ENCODE measurements at regions not wholly inside any gene's neighbourhood (a gene's known extent, or its start where the extent isn't known, plus 50 kb on each side); places are given as distances from the start of the nearest gene placed in this dataset.

GRCh38 chr3:72113564-72113963 lies 328.6 kb upstream of the PROK2 start:
- peaks cover 12% of the 10 kb centered on the region for H3K27me3 Mint-ChIP-seq (ENCODE audit: low read depth, poor library complexity)
- H3K4me1 Mint-ChIP-seq, result peaks cover 5% of the 10 kb centered on the region
- H3K27ac Mint-ChIP-seq, result no peak overlapping the region
- no peak for DNase-seq
- no peaks in the 10 kb centered on the region for H3K36me3 Mint-ChIP-seq (ENCODE audit: low read depth)
- TF ChIP-seq, protein P1, sequence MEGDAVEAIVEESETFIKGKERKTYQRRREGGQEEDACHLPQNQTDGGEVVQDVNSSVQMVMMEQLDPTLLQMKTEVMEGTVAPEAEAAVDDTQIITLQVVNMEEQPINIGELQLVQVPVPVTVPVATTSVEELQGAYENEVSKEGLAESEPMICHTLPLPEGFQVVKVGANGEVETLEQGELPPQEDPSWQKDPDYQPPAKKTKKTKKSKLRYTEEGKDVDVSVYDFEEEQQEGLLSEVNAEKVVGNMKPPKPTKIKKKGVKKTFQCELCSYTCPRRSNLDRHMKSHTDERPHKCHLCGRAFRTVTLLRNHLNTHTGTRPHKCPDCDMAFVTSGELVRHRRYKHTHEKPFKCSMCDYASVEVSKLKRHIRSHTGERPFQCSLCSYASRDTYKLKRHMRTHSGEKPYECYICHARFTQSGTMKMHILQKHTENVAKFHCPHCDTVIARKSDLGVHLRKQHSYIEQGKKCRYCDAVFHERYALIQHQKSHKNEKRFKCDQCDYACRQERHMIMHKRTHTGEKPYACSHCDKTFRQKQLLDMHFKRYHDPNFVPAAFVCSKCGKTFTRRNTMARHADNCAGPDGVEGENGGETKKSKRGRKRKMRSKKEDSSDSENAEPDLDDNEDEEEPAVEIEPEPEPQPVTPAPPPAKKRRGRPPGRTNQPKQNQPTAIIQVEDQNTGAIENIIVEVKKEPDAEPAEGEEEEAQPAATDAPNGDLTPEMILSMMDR (IDR thresholded peaks at IDR 0.05), result no peak
- no peaks in the 10 kb centered on the region for H3K9me3 Mint-ChIP-seq
- no peak overlapping the region for H3K4me3 Mint-ChIP-seq

GRCh38 chr3:72112435-72112834 lies 327.5 kb upstream of the PROK2 start:
- TF ChIP-seq, protein P1 (IDR thresholded peaks at IDR 0.05), result no peak
- H3K36me3 Mint-ChIP-seq (ENCODE audit: low read depth), result no peaks in the 10 kb centered on the region
- peaks cover 12% of the 10 kb centered on the region for H3K27me3 Mint-ChIP-seq (ENCODE audit: low read depth, poor library complexity)
- no peaks in the 10 kb centered on the region for H3K9me3 Mint-ChIP-seq
- H3K4me1 Mint-ChIP-seq, result peaks cover 5% of the 10 kb centered on the region
- no peak for DNase-seq
- no peak overlapping the region for H3K4me3 Mint-ChIP-seq
- H3K27ac Mint-ChIP-seq, result no peak overlapping the region

- Mint-ChIP-seq H3K4me1 (peaks cover 5% of the 10 kb centered on the region), H3K36me3 (ENCODE audit: low read depth) (no peaks in the 10 kb centered on the region), H3K27me3 (ENCODE audit: low read depth, poor library complexity) (peaks cover 12% of the 10 kb centered on the region), H3K27ac (no peak overlapping the region), H3K9me3 (no peaks in the 10 kb centered on the region), H3K4me3 (no peak overlapping the region)
- no peak for DNase-seq
- TF ChIP-seq, protein P1 (IDR thresholded peaks at IDR 0.05), result no peak
Observed at GRCh38 chr3:72111265-72112205, 326.6 kb upstream of the PROK2 start.

GRCh38 chr3:72109327-72110259 lies 324.6 kb upstream of the PROK2 start:
- Mint-ChIP-seq H3K4me3 (no peak overlapping the region), H3K9me3 (no peaks in the 10 kb centered on the region), H3K27ac (no peak overlapping the region), H3K27me3 (ENCODE audit: low read depth, poor library complexity) (peaks cover 23% of the 10 kb centered on the region), H3K36me3 (ENCODE audit: low read depth) (no peaks in the 10 kb centered on the region), H3K4me1 (peaks cover 5% of the 10 kb centered on the region)
- no peak for DNase-seq
- TF ChIP-seq, protein P1 (IDR thresholded peaks at IDR 0.05), result no peak

DNA sequence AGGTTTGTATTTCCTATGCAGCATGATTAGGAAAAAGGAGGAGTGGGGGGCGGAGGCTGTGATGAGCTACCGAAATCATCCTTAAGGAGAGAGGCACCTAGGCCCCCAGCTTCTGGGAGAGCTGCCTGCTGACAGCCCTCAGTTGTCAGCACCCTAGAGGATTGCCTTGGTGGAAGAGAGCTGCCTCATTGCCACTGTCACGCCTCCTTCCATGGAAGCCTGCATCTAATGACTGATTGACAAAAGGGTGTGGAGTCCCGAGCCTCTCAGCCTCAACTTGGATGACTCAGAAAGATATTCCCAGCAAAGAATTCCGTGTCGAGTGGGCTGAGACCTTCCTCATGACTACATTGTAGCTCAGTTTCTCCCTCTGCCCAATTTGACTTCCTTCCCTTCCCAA lies 320.4 kb upstream of the PROK2 start:
- TF ChIP-seq, protein P1 (IDR thresholded peaks at IDR 0.05), result no peak
- Mint-ChIP-seq H3K4me1 (peaks cover 14% of the 10 kb centered on the region), H3K36me3 (ENCODE audit: low read depth) (no peaks in the 10 kb centered on the region), H3K27me3 (ENCODE audit: low read depth, poor library complexity) (peaks cover 47% of the 10 kb centered on the region), H3K27ac (no peak overlapping the region), H3K9me3 (no peaks in the 10 kb centered on the region), H3K4me3 (no peak overlapping the region)
- DNase-seq, result no peak
